Activated CD4-positive, alpha-beta T cell treated with anti-CD3 and anti-CD28 coated beads, Interleukin-2, amount 10 ng/mL, durations not matched to agents 24 days and 14 days (primary cell): ENCODE measurements at regions not wholly inside any gene's neighbourhood (a gene's known extent, or its start where the extent isn't known, plus 50 kb on each side); places are given as distances from the start of the nearest gene placed in this dataset.

Experiments
- DNase-seq: peaks from one replicate; pipeline ENCODE4 v3.0.0; 2022
- H3K27ac Mint-ChIP-seq: one replicate; pipeline ENCODE4 v1.8.0; 2022; ENCODE audit warnings: mild to moderate bottlenecking, mixed read lengths
- H3K27me3 Mint-ChIP-seq: one replicate; pipeline ENCODE4 v1.8.0; 2022; ENCODE audit warnings: mixed read lengths
- H3K36me3 Mint-ChIP-seq: one replicate; pipeline ENCODE4 v1.8.0; 2022; ENCODE audit warnings: low read depth, mild to moderate bottlenecking, mixed read lengths
- H3K4me1 Mint-ChIP-seq: one replicate; pipeline ENCODE4 v1.8.0; 2021; ENCODE audit warnings: mixed read lengths
- H3K4me3 Mint-ChIP-seq: one replicate; pipeline ENCODE4 v1.8.0; 2022; ENCODE audit warnings: mild to moderate bottlenecking, moderate library complexity, mixed read lengths
- H3K9me3 Mint-ChIP-seq: one replicate; pipeline ENCODE4 v1.8.0; 2021; ENCODE audit warnings: mixed read lengths
- intact Hi-C: fragments of 100-400 bp; cut with micrococcal nuclease; formaldehyde crosslinking; loops from one replicate; pipeline ENCODE4 v1.15.1; 2023

- Mint-ChIP-seq H3K4me1 (no peaks in the 10 kb centered on the region), H3K9me3 (no peaks in the 10 kb centered on the region), H3K36me3 (no peaks in the 10 kb centered on the region), H3K4me3 (no peak overlapping the region), H3K27me3 (no peaks in the 10 kb centered on the region), H3K27ac (no peak overlapping the region)
- intact Hi-C loops, result no loop called here
- DNase-seq, result no peak
These were observed 771.2 kb upstream of the SALL3 start for GRCh38 chr18:78208461-78208860.

GRCh38 chr18:78213361-78213994 lies 766.1 kb upstream of the SALL3 start:
- intact Hi-C loops, result no loop called here
- Mint-ChIP-seq H3K4me1 (no peaks in the 10 kb centered on the region), H3K9me3 (no peaks in the 10 kb centered on the region), H3K4me3 (no peak overlapping the region), H3K27ac (no peak overlapping the region), H3K36me3 (no peaks in the 10 kb centered on the region), H3K27me3 (no peaks in the 10 kb centered on the region)
- no peak for DNase-seq

GRCh38 chr18:78221496-78221895 lies 758.1 kb upstream of the SALL3 start:
- no peak for DNase-seq
- H3K9me3 Mint-ChIP-seq, result no peaks in the 10 kb centered on the region
- no peaks in the 10 kb centered on the region for H3K4me1 Mint-ChIP-seq
- H3K27me3 Mint-ChIP-seq, result no peaks in the 10 kb centered on the region
- intact Hi-C loops, result no loop called here
- no peaks in the 10 kb centered on the region for H3K36me3 Mint-ChIP-seq
- no peak overlapping the region for H3K27ac Mint-ChIP-seq
- H3K4me3 Mint-ChIP-seq, result no peak overlapping the region

GRCh38 chr18:78228974-78229373 lies 750.6 kb upstream of the SALL3 start:
- H3K27me3 Mint-ChIP-seq, result no peaks in the 10 kb centered on the region
- H3K27ac Mint-ChIP-seq, result no peak overlapping the region
- intact Hi-C loops, result no loop called here
- peaks cover 3% of the 10 kb centered on the region for H3K9me3 Mint-ChIP-seq
- no peak overlapping the region for H3K4me3 Mint-ChIP-seq
- no peaks in the 10 kb centered on the region for H3K4me1 Mint-ChIP-seq
- DNase-seq, result no peak
- no peaks in the 10 kb centered on the region for H3K36me3 Mint-ChIP-seq

GRCh38 chr18:78230911-78231310 lies 748.7 kb upstream of the SALL3 start:
- intact Hi-C loops, result no loop called here
- no peak for DNase-seq
- Mint-ChIP-seq H3K36me3 (no peaks in the 10 kb centered on the region), H3K4me1 (no peaks in the 10 kb centered on the region), H3K4me3 (no peak overlapping the region), H3K27me3 (no peaks in the 10 kb centered on the region), H3K9me3 (peaks cover 3% of the 10 kb centered on the region), H3K27ac (no peak overlapping the region)

- peaks cover 3% of the 10 kb centered on the region for H3K9me3 Mint-ChIP-seq
- H3K4me1 Mint-ChIP-seq, result no peaks in the 10 kb centered on the region
- no peaks in the 10 kb centered on the region for H3K36me3 Mint-ChIP-seq
- no peak overlapping the region for H3K27ac Mint-ChIP-seq
- DNase-seq, result no peak
- H3K27me3 Mint-ChIP-seq, result no peaks in the 10 kb centered on the region
- intact Hi-C loops, result no loop called here
- no peak overlapping the region for H3K4me3 Mint-ChIP-seq
These were observed 747.4 kb upstream of the SALL3 start for GRCh38 chr18:78232196-78232595.

- intact Hi-C loops, result no loop called here
- no peaks in the 10 kb centered on the region for H3K27me3 Mint-ChIP-seq
- H3K36me3 Mint-ChIP-seq, result peaks cover 3% of the 10 kb centered on the region
- DNase-seq, result peak; percentile 31
- peaks cover 6% of the 10 kb centered on the region for H3K9me3 Mint-ChIP-seq
- H3K4me3 Mint-ChIP-seq, result no peak overlapping the region
- no peaks in the 10 kb centered on the region for H3K4me1 Mint-ChIP-seq
- no peak overlapping the region for H3K27ac Mint-ChIP-seq
These were observed 741.8 kb upstream of the SALL3 start for GRCh38 chr18:78237864-78238263.

GRCh38 chr18:78238404-78239089 lies 741.1 kb upstream of the SALL3 start:
- Mint-ChIP-seq H3K36me3 (peaks cover 3% of the 10 kb centered on the region), H3K4me1 (no peaks in the 10 kb centered on the region), H3K9me3 (peaks cover 6% of the 10 kb centered on the region), H3K4me3 (no peak overlapping the region), H3K27ac (no peak overlapping the region), H3K27me3 (no peaks in the 10 kb centered on the region)
- DNase-seq, result peak; percentile 50
- intact Hi-C loops, result no loop called here

- intact Hi-C loops, result no loop called here
- Mint-ChIP-seq H3K4me3 (no peak overlapping the region), H3K36me3 (peaks cover 3% of the 10 kb centered on the region), H3K27me3 (no peaks in the 10 kb centered on the region), H3K27ac (no peak overlapping the region), H3K4me1 (no peaks in the 10 kb centered on the region), H3K9me3 (peaks cover 6% of the 10 kb centered on the region)
- DNase-seq, result peak; percentile 56
These were observed 740.5 kb upstream of the SALL3 start for GRCh38 chr18:78239090-78239457.

GRCh38 chr18:78240101-78240500 lies 739.5 kb upstream of the SALL3 start:
- Mint-ChIP-seq H3K36me3 (peaks cover 3% of the 10 kb centered on the region), H3K27ac (no peak overlapping the region), H3K9me3 (peaks cover 6% of the 10 kb centered on the region), H3K27me3 (no peaks in the 10 kb centered on the region), H3K4me3 (no peak overlapping the region), H3K4me1 (no peaks in the 10 kb centered on the region)
- intact Hi-C loops, result no loop called here
- peak; percentile 28 for DNase-seq

- no peaks in the 10 kb centered on the region for H3K27me3 Mint-ChIP-seq
- no peaks in the 10 kb centered on the region for H3K4me1 Mint-ChIP-seq
- DNase-seq, result peak; percentile 42
- peaks cover 3% of the 10 kb centered on the region for H3K36me3 Mint-ChIP-seq
- H3K27ac Mint-ChIP-seq, result no peak overlapping the region
- intact Hi-C loops, result no loop called here
- peaks cover 6% of the 10 kb centered on the region for H3K9me3 Mint-ChIP-seq
- H3K4me3 Mint-ChIP-seq, result no peak overlapping the region
These were observed 738.9 kb upstream of the SALL3 start for GRCh38 chr18:78240627-78241252.

- H3K4me1 Mint-ChIP-seq, result no peaks in the 10 kb centered on the region
- peaks cover 3% of the 10 kb centered on the region for H3K36me3 Mint-ChIP-seq
- H3K4me3 Mint-ChIP-seq, result no peak overlapping the region
- no peak for DNase-seq
- H3K27ac Mint-ChIP-seq, result no peak overlapping the region
- intact Hi-C loops, result no loop called here
- no peaks in the 10 kb centered on the region for H3K27me3 Mint-ChIP-seq
- peaks cover 6% of the 10 kb centered on the region for H3K9me3 Mint-ChIP-seq
These were observed 737.9 kb upstream of the SALL3 start for GRCh38 chr18:78241535-78242253.

GRCh38 chr18:78242254-78242643 lies 737.4 kb upstream of the SALL3 start:
- Mint-ChIP-seq H3K4me1 (no peaks in the 10 kb centered on the region), H3K4me3 (no peak overlapping the region), H3K27ac (no peak overlapping the region), H3K9me3 (peaks cover 6% of the 10 kb centered on the region), H3K36me3 (peaks cover 3% of the 10 kb centered on the region), H3K27me3 (no peaks in the 10 kb centered on the region)
- intact Hi-C loops, result no loop called here
- no peak for DNase-seq

- Mint-ChIP-seq H3K27ac (no peak overlapping the region), H3K27me3 (no peaks in the 10 kb centered on the region), H3K4me1 (no peaks in the 10 kb centered on the region), H3K9me3 (peaks cover 6% of the 10 kb centered on the region), H3K36me3 (peaks cover 3% of the 10 kb centered on the region), H3K4me3 (no peak overlapping the region)
- intact Hi-C loops, result no loop called here
- DNase-seq, result no peak
These were observed 736.8 kb upstream of the SALL3 start for GRCh38 chr18:78242806-78243205.
